Activated naive CD4-positive, alpha-beta T cell treated with anti-CD3 and anti-CD28 coated beads for 36 hours (primary cell): ENCODE measurements at regions not wholly inside any gene's neighbourhood (a gene's known extent, or its start where the extent isn't known, plus 50 kb on each side); places are given as distances from the start of the nearest gene placed in this dataset.
"Not testable (repeated sequence)": the region's sequence is repeated elsewhere in the genome, so short reads cannot be mapped to it uniquely, and the experiment has no call there.

ENCODE experiments used
- CTCF ChIA-PET: fragments of 350-600 bp; sonication (Branson Sonifier 250); formaldehyde crosslinking; loops from one replicate; lab custom pipeline; 2021; ENCODE audit warnings: antibody characterized with exemption; lab: Charles Lee
- DNase-seq: peaks from one replicate; pipeline ENCODE4 v3.0.0-alpha.2; 2020
- H3K27ac Mint-ChIP-seq: one replicate; pipeline ENCODE4 v1.8.0; 2021; ENCODE audit warnings: mild to moderate bottlenecking, mixed read lengths
- H3K27me3 Mint-ChIP-seq: one replicate; pipeline ENCODE4 v1.8.0; 2021; ENCODE audit warnings: low read depth, mixed read lengths
- H3K36me3 Mint-ChIP-seq: one replicate; pipeline ENCODE4 v1.8.0; 2021; ENCODE audit warnings: low read depth, mixed read lengths
- H3K4me1 Mint-ChIP-seq: one replicate; pipeline ENCODE4 v1.8.0; 2021; ENCODE audit warnings: low read depth, mixed read lengths
- H3K4me3 Mint-ChIP-seq: one replicate; pipeline ENCODE4 v1.8.0; 2021; ENCODE audit warnings: mild to moderate bottlenecking, moderate library complexity, mixed read lengths
- H3K9me3 Mint-ChIP-seq: one replicate; pipeline ENCODE4 v1.8.0; 2021; ENCODE audit warnings: mixed read lengths
- intact Hi-C: fragments of 100-400 bp; cut with micrococcal nuclease; formaldehyde crosslinking; loops from one replicate; pipeline ENCODE4 v1.15.1; 2023

GRCh38 chr12:25706646-25707045 is 153.6 kb upstream of the LMNTD1 start:
- intact Hi-C loops = not testable (repeated sequence)

GRCh38 chr12:25707056-25707455 is 154.0 kb upstream of the LMNTD1 start:
- no peaks in the 10 kb centered on the region for H3K4me1 Mint-ChIP-seq
- H3K36me3 Mint-ChIP-seq = no peaks in the 10 kb centered on the region
- intact Hi-C loops = no loop called here
- H3K27ac Mint-ChIP-seq = no peak overlapping the region
- H3K4me3 Mint-ChIP-seq = no peak overlapping the region
- peaks cover 6% of the 10 kb centered on the region for H3K9me3 Mint-ChIP-seq
- DNase-seq = no peak
- CTCF ChIA-PET = interaction anchor here (0.6 kb wide), 1 partner anchor 66 kb away, joined by 4 read pairs; no protein-coding TSS in a partner anchor
- H3K27me3 Mint-ChIP-seq = no peaks in the 10 kb centered on the region

More at GRCh38 chr12:25706646-25707045, 153.6 kb upstream of the LMNTD1 start:
- not testable (repeated sequence) for H3K4me3 Mint-ChIP-seq, H3K27ac Mint-ChIP-seq, H3K27me3 Mint-ChIP-seq, H3K36me3 Mint-ChIP-seq, H3K4me1 Mint-ChIP-seq, H3K9me3 Mint-ChIP-seq, DNase-seq
- CTCF ChIA-PET = interaction anchor here (0.6 kb wide), 1 partner anchor 66 kb away, joined by 4 read pairs; no protein-coding TSS in a partner anchor

- Mint-ChIP-seq H3K9me3 (peaks cover 6% of the 10 kb centered on the region), H3K36me3 (no peaks in the 10 kb centered on the region), H3K27me3 (no peaks in the 10 kb centered on the region), H3K4me1 (no peaks in the 10 kb centered on the region), H3K4me3 (no peak overlapping the region), H3K27ac (no peak overlapping the region)
- DNase-seq = no peak
- CTCF ChIA-PET = no interaction called here
- intact Hi-C loops = no loop called here
Measured at GRCh38 chr12:25708661-25709060, 155.6 kb upstream of the LMNTD1 start.

- peaks cover 6% of the 10 kb centered on the region for H3K9me3 Mint-ChIP-seq
- CTCF ChIA-PET = no interaction called here
- intact Hi-C loops = no loop called here
- H3K27me3 Mint-ChIP-seq = no peaks in the 10 kb centered on the region
- H3K4me1 Mint-ChIP-seq = no peaks in the 10 kb centered on the region
- no peak for DNase-seq
- H3K27ac Mint-ChIP-seq = no peak overlapping the region
- no peak overlapping the region for H3K4me3 Mint-ChIP-seq
- no peaks in the 10 kb centered on the region for H3K36me3 Mint-ChIP-seq
Measured at GRCh38 chr12:25710128-25710527, 157.0 kb upstream of the LMNTD1 start.

GRCh38 chr12:25710938-25711605 is 158.0 kb upstream of the LMNTD1 start:
- H3K4me3 Mint-ChIP-seq, H3K27me3 Mint-ChIP-seq, DNase-seq, H3K36me3 Mint-ChIP-seq, CTCF ChIA-PET, H3K27ac Mint-ChIP-seq, H3K4me1 Mint-ChIP-seq, intact Hi-C loops, H3K9me3 Mint-ChIP-seq: not testable (repeated sequence)

- H3K9me3 Mint-ChIP-seq = no peaks in the 10 kb centered on the region
- intact Hi-C loops = no loop called here
- H3K4me3 Mint-ChIP-seq = no peak overlapping the region
- no peaks in the 10 kb centered on the region for H3K27me3 Mint-ChIP-seq
- H3K4me1 Mint-ChIP-seq = peaks cover 4% of the 10 kb centered on the region
- H3K27ac Mint-ChIP-seq = no peak overlapping the region
- no peaks in the 10 kb centered on the region for H3K36me3 Mint-ChIP-seq
- DNase-seq = peak; percentile 10
- CTCF ChIA-PET = no interaction called here
Measured at GRCh38 chr12:25712169-25712568, 159.1 kb upstream of the LMNTD1 start.

GRCh38 chr12:25713264-25713663 is 160.2 kb upstream of the LMNTD1 start:
- H3K36me3 Mint-ChIP-seq = no peaks in the 10 kb centered on the region
- no peak for DNase-seq
- H3K4me3 Mint-ChIP-seq = no peak overlapping the region
- intact Hi-C loops = no loop called here
- H3K4me1 Mint-ChIP-seq = peaks cover 4% of the 10 kb centered on the region
- H3K9me3 Mint-ChIP-seq = no peaks in the 10 kb centered on the region
- CTCF ChIA-PET = no interaction called here
- H3K27me3 Mint-ChIP-seq = no peaks in the 10 kb centered on the region
- no peak overlapping the region for H3K27ac Mint-ChIP-seq

- no peak for DNase-seq
- no peaks in the 10 kb centered on the region for H3K27me3 Mint-ChIP-seq
- intact Hi-C loops = no loop called here
Measured at GRCh38 chr12:25714198-25714984, 161.3 kb upstream of the LMNTD1 start.

GRCh38 chr12:25715102-25715501 is 162.0 kb upstream of the LMNTD1 start:
- intact Hi-C loops = no loop called here
- CTCF ChIA-PET = no interaction called here
- no peak for DNase-seq
- H3K4me3 Mint-ChIP-seq = no peak overlapping the region
- H3K27ac Mint-ChIP-seq = no peak overlapping the region
- no peaks in the 10 kb centered on the region for H3K9me3 Mint-ChIP-seq
- H3K4me1 Mint-ChIP-seq = peaks cover 4% of the 10 kb centered on the region
- H3K27me3 Mint-ChIP-seq = no peaks in the 10 kb centered on the region
- H3K36me3 Mint-ChIP-seq = no peaks in the 10 kb centered on the region

More at GRCh38 chr12:25714198-25714984, 161.3 kb upstream of the LMNTD1 start:
- Mint-ChIP-seq H3K4me3 (no peak overlapping the region), H3K9me3 (no peaks in the 10 kb centered on the region), H3K36me3 (no peaks in the 10 kb centered on the region), H3K4me1 (peaks cover 4% of the 10 kb centered on the region), H3K27ac (no peak overlapping the region)
- CTCF ChIA-PET = no interaction called here

- H3K4me1 Mint-ChIP-seq = peaks cover 4% of the 10 kb centered on the region
- H3K27me3 Mint-ChIP-seq = no peaks in the 10 kb centered on the region
- H3K27ac Mint-ChIP-seq = no peak overlapping the region
- CTCF ChIA-PET = no interaction called here
- DNase-seq = no peak
- intact Hi-C loops = no loop called here
- H3K4me3 Mint-ChIP-seq = no peak overlapping the region
- H3K9me3 Mint-ChIP-seq = no peaks in the 10 kb centered on the region
- H3K36me3 Mint-ChIP-seq = no peaks in the 10 kb centered on the region
Measured at GRCh38 chr12:25716842-25717241, 163.8 kb upstream of the LMNTD1 start.

GRCh38 chr12:25717552-25717951 is 164.5 kb upstream of the LMNTD1 start:
- CTCF ChIA-PET = no interaction called here
- intact Hi-C loops = no loop called here
- DNase-seq = no peak
- H3K36me3 Mint-ChIP-seq = no peaks in the 10 kb centered on the region
- peaks cover 4% of the 10 kb centered on the region for H3K4me1 Mint-ChIP-seq
- H3K9me3 Mint-ChIP-seq = no peaks in the 10 kb centered on the region
- no peak overlapping the region for H3K27ac Mint-ChIP-seq
- no peak overlapping the region for H3K4me3 Mint-ChIP-seq
- no peaks in the 10 kb centered on the region for H3K27me3 Mint-ChIP-seq

- no peak overlapping the region for H3K4me3 Mint-ChIP-seq
- no peak for DNase-seq
- peaks cover 4% of the 10 kb centered on the region for H3K4me1 Mint-ChIP-seq
- H3K36me3 Mint-ChIP-seq = no peaks in the 10 kb centered on the region
- intact Hi-C loops = no loop called here
- H3K27ac Mint-ChIP-seq = no peak overlapping the region
- no peaks in the 10 kb centered on the region for H3K9me3 Mint-ChIP-seq
- CTCF ChIA-PET = no interaction called here
- H3K27me3 Mint-ChIP-seq = no peaks in the 10 kb centered on the region
Measured at GRCh38 chr12:25718081-25718731, 165.1 kb upstream of the LMNTD1 start.
